ENCODE measurements at regions not wholly inside any gene's neighbourhood (a gene's known extent, or its start where the extent isn't known, plus 50 kb on each side); places are given as distances from the start of the nearest gene placed in this dataset.

DNA sequence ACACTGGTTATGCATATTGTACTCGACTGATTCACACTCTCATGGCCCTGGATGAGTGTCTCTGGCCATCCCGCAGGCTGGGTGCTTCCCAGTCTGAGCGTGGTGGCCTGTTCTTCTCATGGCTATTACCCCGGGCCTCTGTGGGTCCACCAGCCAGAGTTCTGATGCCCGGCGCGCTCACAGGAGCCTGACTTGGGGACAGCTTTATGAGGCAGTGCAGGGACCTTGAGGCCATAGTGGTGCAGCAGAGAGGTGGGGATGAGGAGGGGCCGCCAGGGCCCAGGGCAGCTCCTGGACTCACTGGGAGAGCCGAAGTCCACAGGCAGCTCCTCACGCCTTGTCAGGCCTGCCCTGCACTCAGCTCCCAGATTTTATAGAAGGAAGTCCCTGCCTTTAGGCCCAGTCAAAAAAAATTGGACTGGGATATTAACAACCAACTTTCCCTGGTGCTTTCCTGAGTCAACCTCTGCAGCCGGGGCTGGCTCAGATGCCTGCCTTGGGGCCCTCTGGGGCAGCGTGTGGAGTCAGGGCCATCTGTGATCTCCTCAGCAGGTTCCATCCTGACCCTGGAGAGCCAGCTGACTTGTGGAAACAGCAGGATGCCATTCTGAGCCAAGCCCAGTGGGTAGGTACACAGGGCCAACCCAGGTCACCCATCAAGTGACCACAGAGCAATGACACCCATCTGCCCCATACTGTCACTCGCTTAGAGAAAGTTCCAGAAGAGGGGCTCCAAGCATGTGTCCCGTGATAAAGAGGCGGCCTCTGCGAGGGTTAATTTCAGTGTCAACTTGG is 89.4 kb upstream of the DIO3 start:
- TF ChIP-seq, protein P1, sequence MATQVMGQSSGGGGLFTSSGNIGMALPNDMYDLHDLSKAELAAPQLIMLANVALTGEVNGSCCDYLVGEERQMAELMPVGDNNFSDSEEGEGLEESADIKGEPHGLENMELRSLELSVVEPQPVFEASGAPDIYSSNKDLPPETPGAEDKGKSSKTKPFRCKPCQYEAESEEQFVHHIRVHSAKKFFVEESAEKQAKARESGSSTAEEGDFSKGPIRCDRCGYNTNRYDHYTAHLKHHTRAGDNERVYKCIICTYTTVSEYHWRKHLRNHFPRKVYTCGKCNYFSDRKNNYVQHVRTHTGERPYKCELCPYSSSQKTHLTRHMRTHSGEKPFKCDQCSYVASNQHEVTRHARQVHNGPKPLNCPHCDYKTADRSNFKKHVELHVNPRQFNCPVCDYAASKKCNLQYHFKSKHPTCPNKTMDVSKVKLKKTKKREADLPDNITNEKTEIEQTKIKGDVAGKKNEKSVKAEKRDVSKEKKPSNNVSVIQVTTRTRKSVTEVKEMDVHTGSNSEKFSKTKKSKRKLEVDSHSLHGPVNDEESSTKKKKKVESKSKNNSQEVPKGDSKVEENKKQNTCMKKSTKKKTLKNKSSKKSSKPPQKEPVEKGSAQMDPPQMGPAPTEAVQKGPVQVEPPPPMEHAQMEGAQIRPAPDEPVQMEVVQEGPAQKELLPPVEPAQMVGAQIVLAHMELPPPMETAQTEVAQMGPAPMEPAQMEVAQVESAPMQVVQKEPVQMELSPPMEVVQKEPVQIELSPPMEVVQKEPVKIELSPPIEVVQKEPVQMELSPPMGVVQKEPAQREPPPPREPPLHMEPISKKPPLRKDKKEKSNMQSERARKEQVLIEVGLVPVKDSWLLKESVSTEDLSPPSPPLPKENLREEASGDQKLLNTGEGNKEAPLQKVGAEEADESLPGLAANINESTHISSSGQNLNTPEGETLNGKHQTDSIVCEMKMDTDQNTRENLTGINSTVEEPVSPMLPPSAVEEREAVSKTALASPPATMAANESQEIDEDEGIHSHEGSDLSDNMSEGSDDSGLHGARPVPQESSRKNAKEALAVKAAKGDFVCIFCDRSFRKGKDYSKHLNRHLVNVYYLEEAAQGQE (IDR thresholded peaks at IDR 0.05; ENCODE audit: insufficient read depth in 1 of 2, low read depth in 2 of 2, low read length in 1 of 2): no peak
- TF ChIP-seq, protein P2, sequence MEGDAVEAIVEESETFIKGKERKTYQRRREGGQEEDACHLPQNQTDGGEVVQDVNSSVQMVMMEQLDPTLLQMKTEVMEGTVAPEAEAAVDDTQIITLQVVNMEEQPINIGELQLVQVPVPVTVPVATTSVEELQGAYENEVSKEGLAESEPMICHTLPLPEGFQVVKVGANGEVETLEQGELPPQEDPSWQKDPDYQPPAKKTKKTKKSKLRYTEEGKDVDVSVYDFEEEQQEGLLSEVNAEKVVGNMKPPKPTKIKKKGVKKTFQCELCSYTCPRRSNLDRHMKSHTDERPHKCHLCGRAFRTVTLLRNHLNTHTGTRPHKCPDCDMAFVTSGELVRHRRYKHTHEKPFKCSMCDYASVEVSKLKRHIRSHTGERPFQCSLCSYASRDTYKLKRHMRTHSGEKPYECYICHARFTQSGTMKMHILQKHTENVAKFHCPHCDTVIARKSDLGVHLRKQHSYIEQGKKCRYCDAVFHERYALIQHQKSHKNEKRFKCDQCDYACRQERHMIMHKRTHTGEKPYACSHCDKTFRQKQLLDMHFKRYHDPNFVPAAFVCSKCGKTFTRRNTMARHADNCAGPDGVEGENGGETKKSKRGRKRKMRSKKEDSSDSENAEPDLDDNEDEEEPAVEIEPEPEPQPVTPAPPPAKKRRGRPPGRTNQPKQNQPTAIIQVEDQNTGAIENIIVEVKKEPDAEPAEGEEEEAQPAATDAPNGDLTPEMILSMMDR (IDR thresholded peaks at IDR 0.05): no peak

Measured in Panc1 (cell line).